T1000 (cell line): ENCODE measurements at regions not wholly inside any gene's neighbourhood (a gene's known extent, or its start where the extent isn't known, plus 50 kb on each side); places are given as distances from the start of the nearest gene placed in this dataset.

Experiments used
- DNase-seq: peaks from one replicate; lab custom pipeline; 2025; ENCODE audit warnings: mixed read lengths; lab: John Stamatoyannopoulos, UW

GRCh38 chr6:94535798-94536197 is 1041.5 kb upstream of the MANEA start:
- no peak for DNase-seq

DNA sequence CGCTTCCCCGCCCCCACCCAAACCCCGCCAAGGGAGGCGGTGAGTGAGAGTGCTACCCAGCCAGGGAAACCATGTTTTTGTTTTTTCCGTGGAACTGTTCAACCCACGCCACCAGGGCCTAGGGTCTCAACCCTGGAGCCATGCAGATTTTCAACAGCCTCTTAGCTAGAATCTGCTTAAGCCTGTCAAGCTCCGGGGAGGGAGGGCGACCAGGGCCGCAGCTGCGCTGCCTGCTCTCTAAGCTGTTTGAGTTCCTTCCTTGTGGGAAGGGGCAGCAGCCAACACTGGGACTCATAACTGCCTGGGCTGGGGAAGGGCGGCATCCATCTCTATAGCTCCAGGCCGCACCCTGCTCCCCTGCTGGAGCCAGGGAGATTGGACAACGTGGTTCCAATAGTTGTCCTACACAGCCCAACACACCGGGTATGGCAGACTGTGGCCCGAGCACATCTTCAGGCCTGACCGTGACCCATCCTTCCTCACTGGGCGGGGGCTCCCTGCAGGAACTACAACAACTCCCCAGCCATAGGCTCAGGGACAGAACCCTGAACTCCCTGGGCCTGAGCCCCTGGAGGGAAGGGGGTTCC is 1065.7 kb upstream of the MANEA start:
- no peak for DNase-seq

GRCh38 chr6:94510877-94511276 is 1066.5 kb upstream of the MANEA start:
- no peak for DNase-seq

GRCh38 chr6:94501516-94501915 is 1075.8 kb upstream of the MANEA start:
- DNase-seq = no peak

- no peak for DNase-seq
Observed at GRCh38 chr6:94498099-94498498, 1078.7 kb upstream of the EPHA7 start.

DNA sequence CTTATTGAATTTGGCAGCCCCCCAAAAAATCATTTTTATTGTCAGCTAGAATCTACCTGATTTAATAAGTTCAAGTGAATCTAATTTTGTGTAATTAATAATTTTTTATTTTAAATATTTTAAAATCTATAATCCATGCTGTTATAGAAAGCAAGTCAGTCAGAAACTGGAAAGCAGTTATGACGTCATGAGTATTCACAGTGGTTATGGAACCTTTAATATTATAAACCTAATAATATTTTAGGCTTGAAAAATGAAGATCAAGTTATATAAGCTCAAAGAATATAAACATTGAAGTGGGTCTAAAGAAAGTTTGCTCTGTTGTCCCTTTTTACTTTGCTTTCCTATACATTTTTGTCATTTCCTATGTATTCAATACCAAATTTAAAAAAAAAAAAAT is 1075.1 kb upstream of the EPHA7 start:
- DNase-seq = no peak

- DNase-seq = no peak
Observed at GRCh38 chr6:94487371-94487770, 1068.0 kb upstream of the EPHA7 start.

DNA sequence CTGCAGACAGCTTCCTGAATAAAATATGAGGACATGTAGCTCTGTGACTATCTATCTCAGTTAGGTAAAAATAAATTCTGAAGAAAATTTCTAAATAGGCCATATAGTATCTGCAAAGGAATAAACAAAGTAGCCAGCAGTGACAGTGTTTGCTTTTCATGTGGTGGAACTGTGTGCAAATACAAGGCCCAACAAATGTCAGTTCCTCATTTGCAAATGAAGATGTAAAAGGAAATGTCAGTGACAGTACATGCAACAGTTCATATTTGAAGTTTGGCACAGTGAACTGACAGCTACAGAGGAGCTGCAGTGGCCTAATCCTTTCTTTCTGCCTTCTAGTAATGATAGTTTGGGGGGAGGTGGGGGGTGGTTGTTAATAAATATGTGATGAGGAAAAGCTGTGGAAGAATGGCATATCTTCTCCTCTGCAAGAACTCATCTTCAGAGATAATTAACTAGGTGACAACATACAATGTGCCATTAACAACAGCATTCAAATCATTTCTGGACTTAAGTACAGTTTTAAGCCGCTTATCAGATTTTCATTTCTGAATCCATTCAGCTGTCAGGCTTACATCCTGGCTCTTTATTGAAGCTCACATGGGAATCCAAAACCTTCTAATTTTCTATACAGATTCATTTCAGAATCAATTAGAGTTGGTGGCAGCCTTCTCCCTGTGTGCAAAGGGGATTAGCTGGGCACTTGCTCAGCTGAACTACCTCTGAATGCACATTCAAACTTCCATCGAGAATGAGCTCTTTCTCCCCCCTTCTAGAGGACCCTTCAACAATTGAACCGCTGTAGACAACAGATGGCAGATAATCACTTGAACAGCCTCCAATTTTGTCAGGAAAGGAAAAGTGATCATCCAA is 1059.0 kb upstream of the EPHA7 start:
- DNase-seq = no peak

- no peak for DNase-seq
Observed at GRCh38 chr6:94468830-94469229, 1049.5 kb upstream of the EPHA7 start.

DNA sequence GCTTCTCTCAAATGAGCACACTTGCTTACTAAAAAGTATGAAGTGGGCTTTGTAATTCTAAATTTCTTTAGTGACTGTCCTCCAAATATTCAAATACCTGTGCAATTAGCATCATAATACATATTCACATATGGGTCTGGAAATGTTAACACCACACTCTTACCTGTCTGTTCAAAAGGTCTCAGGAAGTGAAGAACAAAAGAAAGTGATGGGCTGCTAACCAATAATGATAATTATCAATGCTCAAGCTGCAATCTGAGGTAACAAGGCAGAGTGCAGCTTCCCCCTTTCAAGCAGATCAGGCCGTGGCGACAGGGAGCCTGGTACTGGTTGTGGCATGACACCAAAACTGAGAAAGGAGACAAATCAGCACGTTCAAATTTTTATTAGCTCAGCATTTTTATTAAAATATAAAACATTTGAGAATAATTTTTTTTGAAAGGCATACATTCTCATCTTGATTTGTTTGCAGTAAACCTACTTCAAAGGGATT is 1044.7 kb upstream of the EPHA7 start:
- DNase-seq = no peak

GRCh38 chr6:94463306-94463705 is 1043.9 kb upstream of the EPHA7 start:
- no peak for DNase-seq

GRCh38 chr6:94462231-94462630 is 1042.9 kb upstream of the EPHA7 start:
- no peak for DNase-seq

DNA sequence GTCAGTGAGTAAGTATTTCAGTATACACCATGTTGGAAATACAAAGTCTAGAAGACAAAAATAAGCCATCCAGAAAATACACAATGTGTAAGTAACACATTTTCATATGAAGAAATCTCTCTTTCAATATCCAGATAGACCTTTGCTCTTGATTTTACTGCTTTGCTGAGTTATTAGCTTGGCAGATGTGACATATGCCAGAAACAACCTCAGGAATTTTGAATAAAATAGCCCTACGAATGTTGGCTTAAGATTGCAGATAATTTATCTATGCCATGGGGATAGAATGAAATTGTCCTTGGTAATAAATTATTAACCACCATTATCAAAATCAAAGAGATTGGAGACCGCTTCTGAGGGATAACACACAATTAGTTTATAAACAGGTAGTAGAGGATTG is 1036.9 kb upstream of the EPHA7 start:
- no peak for DNase-seq

GRCh38 chr6:94454231-94454630 is 1034.9 kb upstream of the EPHA7 start:
- no peak for DNase-seq

DNA sequence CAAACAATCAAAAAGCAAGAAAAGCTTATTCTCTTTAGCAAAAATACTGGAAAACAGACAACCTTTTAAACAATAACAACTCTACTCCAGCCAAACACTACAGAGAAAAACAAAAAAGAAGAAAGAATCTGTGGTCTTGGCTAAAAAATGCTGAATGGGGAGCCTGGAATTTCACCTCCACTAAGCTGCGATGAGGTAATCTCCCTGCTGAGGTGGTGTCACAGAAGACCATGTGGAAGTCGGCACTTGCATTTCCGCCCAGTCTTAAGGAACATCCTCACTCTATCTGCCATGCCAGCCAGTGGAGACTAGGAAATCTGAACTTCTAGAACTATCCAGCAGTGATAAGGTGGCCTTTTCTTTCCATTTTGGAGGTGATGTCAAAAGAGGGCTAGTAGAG is 1026.8 kb upstream of the EPHA7 start:
- DNase-seq = no peak

- no peak for DNase-seq
Observed at GRCh38 chr6:94443701-94444100, 1024.3 kb upstream of the EPHA7 start.

- no peak for DNase-seq
Observed at GRCh38 chr6:94424692-94425091, 1005.3 kb upstream of the EPHA7 start.

DNA sequence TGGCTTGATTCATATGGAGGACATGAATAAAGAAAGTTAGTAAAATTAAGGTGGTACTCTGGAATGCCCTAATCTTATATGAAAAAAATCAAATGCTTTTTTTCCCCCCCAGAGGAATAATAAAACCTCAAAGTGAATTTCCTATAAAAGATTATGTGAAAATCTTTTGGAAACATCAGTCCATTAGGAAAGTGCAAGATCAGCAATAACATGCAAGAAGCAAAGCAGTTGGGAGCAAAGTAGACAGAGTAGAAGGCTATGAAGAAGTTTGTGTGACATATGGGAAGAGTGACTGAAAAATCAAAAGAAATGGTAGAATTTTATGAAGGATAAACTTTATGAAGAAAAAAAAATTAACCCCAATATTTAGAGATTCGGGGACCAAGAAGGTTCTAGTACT is 998.0 kb upstream of the EPHA7 start:
- DNase-seq = no peak

DNA sequence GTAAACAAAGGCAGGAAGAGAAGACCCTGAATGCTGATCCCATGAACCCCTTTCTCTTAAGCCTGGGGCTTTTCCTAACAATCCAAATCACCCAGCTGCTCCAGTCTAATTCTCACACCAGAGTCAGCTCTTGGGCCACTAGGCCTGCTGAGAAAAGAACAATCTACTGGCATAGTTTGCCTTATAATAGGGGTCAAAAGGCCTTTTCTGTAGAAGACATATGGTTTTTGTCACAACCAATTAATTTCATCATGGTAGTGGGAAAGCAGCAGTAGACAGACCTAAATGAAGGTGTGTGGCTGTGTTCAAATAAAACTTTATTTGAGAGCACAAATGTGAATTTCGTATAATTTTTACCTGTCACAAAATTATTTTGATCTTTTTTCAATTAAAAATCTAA is 994.7 kb upstream of the EPHA7 start:
- DNase-seq = no peak

DNA sequence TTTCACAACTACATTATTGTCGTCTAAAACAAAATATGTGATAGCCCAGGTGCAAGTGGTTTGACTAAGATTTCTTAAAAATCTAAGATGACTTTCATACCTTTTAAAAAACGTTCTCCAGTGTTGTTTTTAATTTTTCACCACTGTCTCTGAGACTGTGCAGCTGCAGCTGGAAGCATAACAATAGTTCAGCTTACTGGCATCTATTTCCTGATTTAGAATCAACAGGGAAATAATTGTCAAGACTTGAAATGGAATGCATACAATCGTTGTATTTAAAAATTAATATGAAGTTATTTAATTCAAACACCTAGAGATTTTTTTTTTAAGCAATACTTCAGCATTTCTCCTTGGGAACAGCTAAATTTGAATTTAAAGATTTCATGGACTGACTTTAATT is 982.0 kb upstream of the EPHA7 start:
- DNase-seq = no peak

- no peak for DNase-seq
Observed at GRCh38 chr6:94394822-94395221, 975.5 kb upstream of the EPHA7 start.

DNA sequence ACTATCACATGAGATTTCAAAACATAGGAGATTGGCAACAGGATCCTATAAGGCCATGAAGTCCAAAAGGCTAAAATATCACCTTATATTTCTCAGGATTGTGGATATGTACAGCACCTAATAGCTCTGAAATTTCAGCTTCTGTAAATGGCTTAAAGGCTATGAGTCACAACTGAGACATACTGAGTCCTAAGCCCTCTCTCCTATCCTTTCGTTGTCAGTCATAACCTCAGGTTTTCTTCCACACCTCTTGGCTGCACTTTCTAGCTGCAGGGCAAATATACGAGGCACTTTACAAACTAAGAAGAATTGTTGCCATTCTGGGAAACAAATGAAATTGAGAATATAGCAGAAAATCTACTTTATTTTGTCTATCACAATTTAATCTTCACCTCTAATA is 969.9 kb upstream of the EPHA7 start:
- DNase-seq = no peak

DNA sequence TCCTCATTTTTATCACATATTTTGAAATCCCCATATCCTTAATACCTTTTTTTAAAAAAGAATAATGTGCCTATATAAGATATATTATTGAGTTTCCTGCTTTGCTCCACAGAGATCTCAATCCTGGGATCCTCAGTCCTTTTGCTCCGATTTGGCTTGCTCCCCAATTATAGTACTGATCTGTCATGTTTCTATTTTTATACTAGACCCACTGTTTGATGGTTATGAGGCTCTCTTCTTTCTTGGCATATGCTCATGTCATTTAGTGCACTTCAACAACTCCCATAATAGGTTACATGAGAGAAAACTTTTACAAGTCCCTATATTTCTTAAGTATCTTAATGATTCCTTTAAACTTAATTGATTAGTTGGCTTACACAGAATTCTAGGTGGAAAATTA is 958.5 kb upstream of the EPHA7 start:
- DNase-seq = no peak

GRCh38 chr6:94376876-94377275 is 957.5 kb upstream of the EPHA7 start:
- DNase-seq = no peak
